Neuronal stem cell (in vitro differentiated cells): ENCODE measurements at regions not wholly inside any gene's neighbourhood (a gene's known extent, or its start where the extent isn't known, plus 50 kb on each side); places are given as distances from the start of the nearest gene placed in this dataset.

Experiments
- DNase-seq: peaks from one replicate; pipeline ENCODE4 v3.0.0-alpha.2; 2013; ENCODE audit warnings: low spot score
- H2AFZ ChIP-seq: one replicate; pipeline ENCODE4 v1.6.1; 2013; ENCODE audit warnings: mild to moderate bottlenecking, low read length, inconsistent platforms
- H2AK5ac ChIP-seq: 2 replicates; pipeline ENCODE4 v1.6.1; 2013; ENCODE audit warnings: low read depth, mild to moderate bottlenecking, inconsistent platforms, low read length, moderate library complexity, mixed read lengths
- H2BK120ac ChIP-seq: 2 replicates; pipeline ENCODE4 v1.6.1; 2013; ENCODE audit warnings: low read depth, mild to moderate bottlenecking, inconsistent platforms, low read length, moderate library complexity, mixed read lengths
- H2BK12ac ChIP-seq: one replicate; pipeline ENCODE4 v1.6.1; 2013; ENCODE audit warnings: low read length, inconsistent platforms
- H2BK15ac ChIP-seq: 2 replicates; pipeline ENCODE4 v1.6.1; 2013; ENCODE audit warnings: mild to moderate bottlenecking, low read length, inconsistent platforms, mixed read lengths
- H2BK5ac ChIP-seq: one replicate; pipeline ENCODE4 v1.6.1; 2013; ENCODE audit warnings: inconsistent platforms, mild to moderate bottlenecking, low read length, moderate library complexity
- H3K14ac ChIP-seq: one replicate; pipeline ENCODE4 v1.6.1; 2013; ENCODE audit warnings: low read length, inconsistent platforms
- H3K18ac ChIP-seq: 2 replicates; pipeline ENCODE4 v1.6.1; 2013; ENCODE audit warnings: low read length, inconsistent platforms
- H3K23ac ChIP-seq: 2 replicates; pipeline ENCODE4 v1.6.1; 2013; ENCODE audit warnings: low read depth, mild to moderate bottlenecking, mixed read lengths, low read length, inconsistent platforms; ENCODE audit not compliant: poor library complexity
- H3K27ac ChIP-seq: replicated peaks from 3 replicates; pipeline ENCODE4 v1.5.1; 2013; ENCODE audit warnings: low read length, inconsistent platforms
- H3K27me3 ChIP-seq, 3 experiments: 2 replicates each; pipeline ENCODE4 v1.6.1; 2013; ENCODE audit warnings: low read length in 3 of 3, mild to moderate bottlenecking in 2 of 3, inconsistent platforms in 1 of 3, low read depth in 1 of 3, mixed read lengths in 1 of 3, moderate library complexity in 1 of 3; ENCODE audit not compliant: control insufficient read depth in 3 of 3, insufficient read depth in 3 of 3
- H3K36me3 ChIP-seq, 2 donors: replicated peaks in 1 of 2; 2 replicates each; pipeline ENCODE4 v1.6.1; 2013; ENCODE audit warnings: low read length in 2 of 2; ENCODE audit not compliant: control insufficient read depth in 2 of 2, insufficient read depth in 2 of 2
- H3K4ac ChIP-seq: 2 replicates; pipeline ENCODE4 v1.6.1; 2013; ENCODE audit warnings: inconsistent platforms, mild to moderate bottlenecking, low read length, moderate library complexity
- H3K4me1 ChIP-seq, 2 donors: 1 replicate in 1 of 2; 2 replicates in 1 of 2; pipeline ENCODE4 v1.6.1; 2013; ENCODE audit warnings: low read length in 2 of 2, low read depth in 1 of 2; ENCODE audit not compliant: control insufficient read depth in 2 of 2, insufficient read depth in 1 of 2
- H3K4me2 ChIP-seq: one replicate; pipeline ENCODE4 v1.6.1; 2013; ENCODE audit warnings: mild to moderate bottlenecking, low read length, inconsistent platforms; ENCODE audit not compliant: insufficient read depth, poor library complexity, severe bottlenecking
- H3K4me3 ChIP-seq, 2 donors: 2 replicates each; pipeline ENCODE4 v1.5.1; 2013; ENCODE audit warnings: low read length in 2 of 2, mild to moderate bottlenecking in 2 of 2, inconsistent platforms in 1 of 2, moderate library complexity in 1 of 2
- H3K79me1 ChIP-seq: one replicate; pipeline ENCODE4 v1.6.1; 2013; ENCODE audit warnings: low read depth, mild to moderate bottlenecking, inconsistent platforms, low read length, moderate library complexity
- H3K9ac ChIP-seq: one replicate; pipeline ENCODE4 v1.6.1; 2013; ENCODE audit warnings: mild to moderate bottlenecking, low read depth, low read length, inconsistent platforms; ENCODE audit not compliant: poor library complexity
- H3K9me3 ChIP-seq, 2 donors: replicated peaks in 1 of 2; 2 replicates each; pipeline versions ENCODE3 to v1.6.1; 2013; ENCODE audit warnings: low read length in 2 of 2, mild to moderate bottlenecking in 2 of 2, inconsistent platforms in 1 of 2, low read depth in 1 of 2, mixed read lengths in 1 of 2, moderate library complexity in 1 of 2; ENCODE audit not compliant: control insufficient read depth in 2 of 2, insufficient read depth in 1 of 2
- H4K8ac ChIP-seq: one replicate; pipeline ENCODE4 v1.6.1; 2013; ENCODE audit warnings: low read depth, mild to moderate bottlenecking, inconsistent platforms, low read length, moderate library complexity
- H4K91ac ChIP-seq: one replicate; pipeline ENCODE4 v1.6.1; 2013; ENCODE audit warnings: low read length, low read depth, mild to moderate bottlenecking, inconsistent platforms; ENCODE audit not compliant: poor library complexity
- WGBS, 2 donors: extraction: QIAGEN DNeasy Blood & Tissue Kit; methylation state at CpG; one replicate each; pipeline ENCODE4 v1.1.7; 2013; ENCODE audit warnings: missing lambda C conversion rate in 2 of 2, mixed read lengths in 1 of 2; ENCODE audit not compliant: insufficient read length in 2 of 2, insufficient replicate concordance in 1 of 2; ENCODE audit errors: extremely low coverage in 2 of 2; 5-methylcytosine and 5-hydroxymethylcytosine counted together

GRCh38 chr15:47206358-47206978 lies 510.8 kb upstream of the SEMA6D start:
- Histone ChIP-seq H3K27me3 (no peaks in the 10 kb centered on the region), H3K9ac (no peak overlapping the region), H2BK15ac (no peak overlapping the region), H3K23ac (no peak overlapping the region), H2BK12ac (no peak overlapping the region), H2AK5ac (no peak overlapping the region), H3K4me1 (peaks cover 0 to 2% of the 10 kb centered on the region in 2 donors), H3K18ac (no peak overlapping the region), H2BK5ac (no peak overlapping the region), H2AFZ (no peak overlapping the region), H4K8ac (no peak overlapping the region), H2BK120ac (no peak overlapping the region), H4K91ac (no peak overlapping the region), H3K36me3 (no peaks in the 10 kb centered on the region), H3K27ac (no peak overlapping the region), H3K4ac (no peak overlapping the region), H3K4me3 (no peak overlapping the region), H3K4me2 (no peak overlapping the region), H3K9me3 (no peaks in the 10 kb centered on the region), H3K79me1 (no peaks in the 10 kb centered on the region), H3K14ac (no peak overlapping the region)
- WGBS, 2 donors, result no CpG with 5 or more reads among the region's 7 CpGs
- DNase-seq, result no peak

- Histone ChIP-seq H3K4me3 (no peak overlapping the region), H3K79me1 (no peaks in the 10 kb centered on the region), H3K14ac (no peak overlapping the region), H3K36me3 (no peaks in the 10 kb centered on the region), H2AK5ac (no peak overlapping the region), H3K9me3 (no peaks in the 10 kb centered on the region), H2BK15ac (no peak overlapping the region), H3K18ac (no peak overlapping the region), H3K23ac (no peak overlapping the region), H4K8ac (no peak overlapping the region), H2BK5ac (no peak overlapping the region), H2BK12ac (no peak overlapping the region), H3K4me1 (peaks cover 0 to 2% of the 10 kb centered on the region in 2 donors), H3K9ac (no peak overlapping the region), H2AFZ (no peak overlapping the region), H2BK120ac (no peak overlapping the region), H3K27ac (no peak overlapping the region), H3K4ac (no peak overlapping the region), H3K4me2 (no peak overlapping the region), H4K91ac (no peak overlapping the region), H3K27me3 (no peaks in the 10 kb centered on the region)
- WGBS, 2 donors, result no CpG with 5 or more reads among the region's 3 CpGs
- no peak for DNase-seq
These were observed 507.7 kb upstream of the SEMA6D start for GRCh38 chr15:47209591-47209990.

- H2BK120ac ChIP-seq, result no peak overlapping the region
- H3K9me3 ChIP-seq, result no peaks in the 10 kb centered on the region
- no peaks in the 10 kb centered on the region for H3K79me1 ChIP-seq
These were observed 504.9 kb upstream of the SEMA6D start for GRCh38 chr15:47212222-47213010.

GRCh38 chr15:47213883-47214282 lies 503.4 kb upstream of the SEMA6D start:
- Histone ChIP-seq H2AK5ac (no peak overlapping the region), H3K18ac (no peak overlapping the region), H3K27me3 (no peaks in the 10 kb centered on the region), H2BK120ac (no peak overlapping the region), H3K27ac (no peak overlapping the region), H2BK15ac (no peak overlapping the region), H2BK5ac (no peak overlapping the region), H3K23ac (no peak overlapping the region), H2AFZ (no peak overlapping the region), H4K91ac (no peak overlapping the region), H3K4me2 (no peak overlapping the region), H3K4me1 (no peaks in the 10 kb centered on the region), H3K9ac (no peak overlapping the region), H4K8ac (no peak overlapping the region), H3K79me1 (no peaks in the 10 kb centered on the region), H3K9me3 (no peaks in the 10 kb centered on the region), H2BK12ac (no peak overlapping the region), H3K4me3 (no peak overlapping the region), H3K36me3 (no peaks in the 10 kb centered on the region), H3K14ac (no peak overlapping the region), H3K4ac (no peak overlapping the region)
- no CpG with 5 or more reads among the region's 6 CpGs for WGBS, 2 donors
- no peak for DNase-seq

More at GRCh38 chr15:47212222-47213010, 504.9 kb upstream of the SEMA6D start:
- Histone ChIP-seq H3K4me3 (no peak overlapping the region), H3K27me3 (no peaks in the 10 kb centered on the region), H3K14ac (no peak overlapping the region), H3K4me1 (no peaks in the 10 kb centered on the region), H2BK15ac (no peak overlapping the region), H2BK12ac (no peak overlapping the region), H4K8ac (no peak overlapping the region), H3K36me3 (no peaks in the 10 kb centered on the region), H3K23ac (no peak overlapping the region), H3K4ac (no peak overlapping the region), H3K27ac (no peak overlapping the region), H3K9ac (no peak overlapping the region), H3K18ac (no peak overlapping the region), H2BK5ac (no peak overlapping the region), H2AFZ (no peak overlapping the region), H4K91ac (no peak overlapping the region), H3K4me2 (no peak overlapping the region), H2AK5ac (no peak overlapping the region)
- WGBS, 2 donors, result no CpG with 5 or more reads among the region's 9 CpGs
- no peak for DNase-seq
